WTC11 (cell line): ENCODE measurements at regions not wholly inside any gene's neighbourhood (a gene's known extent, or its start where the extent isn't known, plus 50 kb on each side); places are given as distances from the start of the nearest gene placed in this dataset.

Experiments
- ATAC-seq: fragments of 200-7000 bp; cut with Tn5 transposase; 2 replicates; pipeline ENCODE4 v1.10.0; 2021; ENCODE audit warnings: mild to moderate bottlenecking, moderate library complexity
- CTCF ChIA-PET: fragments of 300-600 bp; sonication (Branson Sonifier 250); formaldehyde crosslinking; loops from one replicate; lab custom pipeline; 2021; ENCODE audit warnings: antibody characterized with exemption; lab: Charles Lee
- POLR2A ChIA-PET: fragments of 350-600 bp; sonication (Branson Sonifier 250); formaldehyde crosslinking; loops from one replicate; lab custom pipeline; 2021; ENCODE audit warnings: antibody characterized with exemption; lab: Charles Lee
- DNase-seq: peaks from one replicate; pipeline ENCODE4 v3.0.0; 2021; ENCODE audit warnings: low spot score
- H3K27ac Mint-ChIP-seq: 2 replicates; pipeline ENCODE4 v1.8.0; 2021; ENCODE audit warnings: mixed read lengths
- H3K27me3 Mint-ChIP-seq: 2 replicates; pipeline ENCODE4 v1.8.0; 2021; ENCODE audit warnings: low read depth, mild to moderate bottlenecking, moderate library complexity, mixed read lengths
- H3K36me3 Mint-ChIP-seq: 2 replicates; pipeline ENCODE4 v1.8.0; 2021; ENCODE audit warnings: mixed read lengths
- H3K4me1 Mint-ChIP-seq: 2 replicates; pipeline ENCODE4 v1.8.0; 2022; ENCODE audit warnings: mixed read lengths
- H3K4me3 Mint-ChIP-seq: 2 replicates; pipeline ENCODE4 v1.8.0; 2021; ENCODE audit warnings: mild to moderate bottlenecking, moderate library complexity, mixed read lengths
- H3K9me3 Mint-ChIP-seq: 2 replicates; pipeline ENCODE4 v1.8.0; 2021; ENCODE audit warnings: mixed read lengths
- CBFB ChIP-seq: sonication (generic); formaldehyde crosslinking; IDR thresholded peaks from 2 replicates; pipeline ENCODE4 v1.8.1; 2022; ENCODE audit warnings: mild to moderate bottlenecking, low read depth, missing genetic modification reagents
- CREB1 ChIP-seq: sonication (generic); formaldehyde crosslinking; IDR thresholded peaks from 2 replicates; pipeline ENCODE4 v1.8.0; 2023; ENCODE audit warnings: mild to moderate bottlenecking, missing genetic modification reagents
- ELF4 ChIP-seq: sonication (generic); formaldehyde crosslinking; IDR thresholded peaks from 2 replicates; pipeline ENCODE4 v1.8.1; 2022; ENCODE audit warnings: low read depth, mild to moderate bottlenecking, moderate library complexity, missing genetic modification reagents
- KAT7 ChIP-seq: sonication (generic); formaldehyde crosslinking; IDR thresholded peaks from 2 replicates; pipeline ENCODE4 v1.8.1; 2023; ENCODE audit warnings: missing genetic modification reagents, mild to moderate bottlenecking, borderline replicate concordance
- NFATC4 ChIP-seq: fragments of 250-450 bp; sonication (Bioruptor Pico); IDR thresholded peaks from 2 replicates; pipeline ENCODE4 v1.9.0; 2021; ENCODE audit warnings: mild to moderate bottlenecking
- NFYB ChIP-seq: sonication (generic); formaldehyde crosslinking; conservative IDR thresholded peaks from 2 replicates; pipeline ENCODE4 v1.8.0; 2022; ENCODE audit warnings: low read depth, missing genetic modification reagents
- NR1H2 ChIP-seq: sonication (generic); formaldehyde crosslinking; IDR thresholded peaks from 2 replicates; pipeline ENCODE4 v1.9.0; 2021; ENCODE audit warnings: mild to moderate bottlenecking, moderate library complexity, missing genetic modification reagents
- RELA ChIP-seq: sonication (generic); formaldehyde crosslinking; IDR thresholded peaks from 2 replicates; pipeline ENCODE4 v1.8.1; 2022; ENCODE audit warnings: missing genetic modification reagents, mild to moderate bottlenecking, borderline replicate concordance
- SMAD3 ChIP-seq: sonication (generic); formaldehyde crosslinking; IDR thresholded peaks from 2 replicates; pipeline ENCODE4 v1.8.0; 2022; ENCODE audit warnings: missing genetic modification reagents, mild to moderate bottlenecking, borderline replicate concordance
- SOX15 ChIP-seq: fragments of 250-450 bp; sonication (Bioruptor Pico); IDR thresholded peaks from 2 replicates; pipeline ENCODE4 v1.9.0; 2021; ENCODE audit warnings: mild to moderate bottlenecking
- ZBTB21 ChIP-seq: sonication (generic); formaldehyde crosslinking; IDR thresholded peaks from 2 replicates; pipeline ENCODE4 v1.8.1; 2023; ENCODE audit warnings: mild to moderate bottlenecking, missing genetic modification reagents, borderline replicate concordance
- TF ChIP-seq, protein P1 (sequence below): sonication (generic); formaldehyde crosslinking; IDR thresholded peaks from 2 replicates; pipeline ENCODE4 v1.8.1; 2022; ENCODE audit warnings: mild to moderate bottlenecking, missing genetic modification reagents, moderate library complexity, borderline replicate concordance
- TF ChIP-seq, protein P2 (sequence below): sonication (generic); formaldehyde crosslinking; conservative IDR thresholded peaks from 2 replicates; pipeline ENCODE4 v1.8.1; 2023; ENCODE audit warnings: mild to moderate bottlenecking, low read depth, missing genetic modification reagents, moderate library complexity
- TF ChIP-seq, protein P3 (sequence below): sonication (generic); formaldehyde crosslinking; IDR thresholded peaks from 2 replicates; pipeline ENCODE4 v1.8.1; 2022; ENCODE audit warnings: low read depth, mild to moderate bottlenecking, moderate library complexity, missing genetic modification reagents, borderline replicate concordance
- TF ChIP-seq, protein P4 (sequence below): sonication (generic); formaldehyde crosslinking; IDR thresholded peaks from 2 replicates; pipeline ENCODE4 v1.8.1; 2022; ENCODE audit warnings: low read depth, missing genetic modification reagents, borderline replicate concordance
- TF ChIP-seq, protein P5 (sequence below): sonication (generic); formaldehyde crosslinking; IDR thresholded peaks from 2 replicates; pipeline ENCODE4 v1.8.1; 2023; ENCODE audit warnings: mild to moderate bottlenecking, moderate library complexity, missing genetic modification reagents
- TF ChIP-seq, protein P6 (sequence below): fragments of 250-450 bp; sonication (Bioruptor Pico); IDR thresholded peaks from 2 replicates; pipeline ENCODE4 v1.8.0; 2021; ENCODE audit warnings: mild to moderate bottlenecking

DNA sequence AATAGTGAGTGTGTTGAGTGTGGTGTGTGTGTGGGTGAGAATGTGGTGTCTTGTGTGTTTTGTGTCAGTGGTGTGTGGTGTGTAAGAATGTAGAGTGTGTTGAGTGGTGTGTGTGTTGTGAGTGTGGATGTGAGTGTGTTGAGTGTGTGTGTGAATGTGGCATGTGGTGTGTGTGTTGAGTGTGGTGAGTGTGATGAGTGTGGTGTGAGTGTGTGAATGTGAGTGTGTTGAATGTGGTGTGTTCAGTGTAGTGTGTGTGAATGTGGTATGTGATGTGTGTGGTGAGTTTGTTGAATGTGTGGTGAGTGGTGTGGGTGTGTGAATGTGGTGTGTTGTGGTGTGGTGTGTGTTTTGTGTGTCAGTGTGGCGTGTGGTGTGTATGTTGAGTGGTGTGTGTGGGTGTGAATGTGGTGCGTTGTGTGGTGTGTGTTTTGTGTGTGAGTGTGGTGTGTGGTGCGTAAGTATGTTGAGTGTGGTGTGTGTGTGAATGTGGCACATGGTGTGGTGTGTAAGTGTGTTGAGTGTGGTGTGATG is 60.8 kb upstream of the SORCS2 start:
- no peak for DNase-seq
- Mint-ChIP-seq H3K9me3 (peaks cover 13% of the 10 kb centered on the region), H3K4me3 (no peak overlapping the region), H3K27ac (no peak overlapping the region), H3K27me3 (peaks cover 3% of the 10 kb centered on the region; the same call in 1 of the 2 replicates)
- CTCF ChIA-PET, result no interaction called here
- no peak for ATAC-seq
- TF ChIP-seq, protein P1, sequence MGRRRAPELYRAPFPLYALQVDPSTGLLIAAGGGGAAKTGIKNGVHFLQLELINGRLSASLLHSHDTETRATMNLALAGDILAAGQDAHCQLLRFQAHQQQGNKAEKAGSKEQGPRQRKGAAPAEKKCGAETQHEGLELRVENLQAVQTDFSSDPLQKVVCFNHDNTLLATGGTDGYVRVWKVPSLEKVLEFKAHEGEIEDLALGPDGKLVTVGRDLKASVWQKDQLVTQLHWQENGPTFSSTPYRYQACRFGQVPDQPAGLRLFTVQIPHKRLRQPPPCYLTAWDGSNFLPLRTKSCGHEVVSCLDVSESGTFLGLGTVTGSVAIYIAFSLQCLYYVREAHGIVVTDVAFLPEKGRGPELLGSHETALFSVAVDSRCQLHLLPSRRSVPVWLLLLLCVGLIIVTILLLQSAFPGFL (CRISPR knock-in tag), result no peak
- TF ChIP-seq, protein P2, sequence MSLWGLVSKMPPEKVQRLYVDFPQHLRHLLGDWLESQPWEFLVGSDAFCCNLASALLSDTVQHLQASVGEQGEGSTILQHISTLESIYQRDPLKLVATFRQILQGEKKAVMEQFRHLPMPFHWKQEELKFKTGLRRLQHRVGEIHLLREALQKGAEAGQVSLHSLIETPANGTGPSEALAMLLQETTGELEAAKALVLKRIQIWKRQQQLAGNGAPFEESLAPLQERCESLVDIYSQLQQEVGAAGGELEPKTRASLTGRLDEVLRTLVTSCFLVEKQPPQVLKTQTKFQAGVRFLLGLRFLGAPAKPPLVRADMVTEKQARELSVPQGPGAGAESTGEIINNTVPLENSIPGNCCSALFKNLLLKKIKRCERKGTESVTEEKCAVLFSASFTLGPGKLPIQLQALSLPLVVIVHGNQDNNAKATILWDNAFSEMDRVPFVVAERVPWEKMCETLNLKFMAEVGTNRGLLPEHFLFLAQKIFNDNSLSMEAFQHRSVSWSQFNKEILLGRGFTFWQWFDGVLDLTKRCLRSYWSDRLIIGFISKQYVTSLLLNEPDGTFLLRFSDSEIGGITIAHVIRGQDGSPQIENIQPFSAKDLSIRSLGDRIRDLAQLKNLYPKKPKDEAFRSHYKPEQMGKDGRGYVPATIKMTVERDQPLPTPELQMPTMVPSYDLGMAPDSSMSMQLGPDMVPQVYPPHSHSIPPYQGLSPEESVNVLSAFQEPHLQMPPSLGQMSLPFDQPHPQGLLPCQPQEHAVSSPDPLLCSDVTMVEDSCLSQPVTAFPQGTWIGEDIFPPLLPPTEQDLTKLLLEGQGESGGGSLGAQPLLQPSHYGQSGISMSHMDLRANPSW (CRISPR knock-in tag), result no peak
- TF ChIP-seq NR1H2, result no peak
- no peak for TF ChIP-seq NFYB (CRISPR knock-in tag)
- no peak for TF ChIP-seq CBFB (CRISPR knock-in tag)
- no peak for TF ChIP-seq ZBTB21
- TF ChIP-seq, protein P3, sequence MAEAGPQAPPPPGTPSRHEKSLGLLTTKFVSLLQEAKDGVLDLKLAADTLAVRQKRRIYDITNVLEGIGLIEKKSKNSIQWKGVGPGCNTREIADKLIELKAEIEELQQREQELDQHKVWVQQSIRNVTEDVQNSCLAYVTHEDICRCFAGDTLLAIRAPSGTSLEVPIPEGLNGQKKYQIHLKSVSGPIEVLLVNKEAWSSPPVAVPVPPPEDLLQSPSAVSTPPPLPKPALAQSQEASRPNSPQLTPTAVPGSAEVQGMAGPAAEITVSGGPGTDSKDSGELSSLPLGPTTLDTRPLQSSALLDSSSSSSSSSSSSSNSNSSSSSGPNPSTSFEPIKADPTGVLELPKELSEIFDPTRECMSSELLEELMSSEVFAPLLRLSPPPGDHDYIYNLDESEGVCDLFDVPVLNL (CRISPR knock-in tag), result no peak
- TF ChIP-seq, protein P4, sequence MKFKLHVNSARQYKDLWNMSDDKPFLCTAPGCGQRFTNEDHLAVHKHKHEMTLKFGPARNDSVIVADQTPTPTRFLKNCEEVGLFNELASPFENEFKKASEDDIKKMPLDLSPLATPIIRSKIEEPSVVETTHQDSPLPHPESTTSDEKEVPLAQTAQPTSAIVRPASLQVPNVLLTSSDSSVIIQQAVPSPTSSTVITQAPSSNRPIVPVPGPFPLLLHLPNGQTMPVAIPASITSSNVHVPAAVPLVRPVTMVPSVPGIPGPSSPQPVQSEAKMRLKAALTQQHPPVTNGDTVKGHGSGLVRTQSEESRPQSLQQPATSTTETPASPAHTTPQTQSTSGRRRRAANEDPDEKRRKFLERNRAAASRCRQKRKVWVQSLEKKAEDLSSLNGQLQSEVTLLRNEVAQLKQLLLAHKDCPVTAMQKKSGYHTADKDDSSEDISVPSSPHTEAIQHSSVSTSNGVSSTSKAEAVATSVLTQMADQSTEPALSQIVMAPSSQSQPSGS (CRISPR knock-in tag), result no peak
- TF ChIP-seq, protein P5, sequence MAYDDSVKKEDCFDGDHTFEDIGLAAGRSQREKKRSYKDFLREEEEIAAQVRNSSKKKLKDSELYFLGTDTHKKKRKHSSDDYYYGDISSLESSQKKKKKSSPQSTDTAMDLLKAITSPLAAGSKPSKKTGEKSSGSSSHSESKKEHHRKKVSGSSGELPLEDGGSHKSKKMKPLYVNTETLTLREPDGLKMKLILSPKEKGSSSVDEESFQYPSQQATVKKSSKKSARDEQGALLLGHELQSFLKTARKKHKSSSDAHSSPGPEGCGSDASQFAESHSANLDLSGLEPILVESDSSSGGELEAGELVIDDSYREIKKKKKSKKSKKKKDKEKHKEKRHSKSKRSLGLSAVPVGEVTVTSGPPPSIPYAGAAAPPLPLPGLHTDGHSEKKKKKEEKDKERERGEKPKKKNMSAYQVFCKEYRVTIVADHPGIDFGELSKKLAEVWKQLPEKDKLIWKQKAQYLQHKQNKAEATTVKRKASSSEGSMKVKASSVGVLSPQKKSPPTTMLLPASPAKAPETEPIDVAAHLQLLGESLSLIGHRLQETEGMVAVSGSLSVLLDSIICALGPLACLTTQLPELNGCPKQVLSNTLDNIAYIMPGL (CRISPR knock-in tag), result no peak
- TF ChIP-seq SMAD3 (CRISPR knock-in tag), result no peak
- TF ChIP-seq RELA (CRISPR knock-in tag), result no peak
- TF ChIP-seq, all 79 proteins: peak for 0
- H3K4me1 Mint-ChIP-seq, result peaks cover 20% of the 10 kb centered on the region
- no peaks in the 10 kb centered on the region; the same call in 1 of the 2 replicates for H3K36me3 Mint-ChIP-seq
- POLR2A ChIA-PET, result no interaction called here

DNA sequence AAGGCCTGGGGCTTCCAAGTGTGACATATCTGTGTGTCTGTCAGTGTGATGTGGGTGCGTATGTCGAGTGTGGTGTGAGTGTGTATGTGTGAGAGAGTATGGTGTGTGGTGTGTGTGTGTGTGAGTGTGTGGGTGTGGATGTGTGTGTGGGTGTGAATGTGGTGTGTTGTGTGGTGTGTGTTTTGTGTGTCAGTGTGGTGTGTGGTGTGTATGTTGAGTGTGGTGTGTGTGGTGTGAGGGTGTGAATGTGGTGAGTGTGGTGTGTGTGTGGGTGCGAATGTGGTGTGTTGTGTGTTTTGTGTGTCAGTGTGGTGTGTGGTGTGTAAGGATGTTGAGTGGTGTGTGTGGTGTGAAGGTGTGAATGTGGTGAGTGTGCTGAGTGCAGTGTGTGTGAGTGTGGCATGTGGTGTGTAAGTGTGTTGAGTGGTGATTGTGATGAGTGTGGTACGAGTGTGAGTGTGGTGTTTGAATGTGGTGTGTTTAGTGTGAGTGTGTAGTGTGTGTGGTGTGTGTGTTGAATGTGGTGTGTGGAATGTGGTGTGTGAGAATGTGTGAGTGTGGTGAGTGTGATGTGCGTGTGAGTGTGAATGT is 61.6 kb upstream of the SORCS2 start:
- CTCF ChIA-PET, result interaction anchor here (1.0 to 1.2 kb wide), 3 partner anchors 28 to 61 kb away, joined by 3 to 6 read pairs (median 4); partner anchors contain the start of gene SORCS2
- H3K4me3 Mint-ChIP-seq, result no peak overlapping the region

More for the DNA sequence above, 61.6 kb upstream of the SORCS2 start:
- no peak for TF ChIP-seq SOX15 (CRISPR knock-in tag)
- TF ChIP-seq RELA (CRISPR knock-in tag), result no peak
- TF ChIP-seq, protein P4 (CRISPR knock-in tag), result no peak
- no peak for TF ChIP-seq CREB1 (CRISPR knock-in tag)
- TF ChIP-seq NFATC4 (CRISPR knock-in tag), result no peak
- no peak for TF ChIP-seq ELF4
- TF ChIP-seq, protein P6, sequence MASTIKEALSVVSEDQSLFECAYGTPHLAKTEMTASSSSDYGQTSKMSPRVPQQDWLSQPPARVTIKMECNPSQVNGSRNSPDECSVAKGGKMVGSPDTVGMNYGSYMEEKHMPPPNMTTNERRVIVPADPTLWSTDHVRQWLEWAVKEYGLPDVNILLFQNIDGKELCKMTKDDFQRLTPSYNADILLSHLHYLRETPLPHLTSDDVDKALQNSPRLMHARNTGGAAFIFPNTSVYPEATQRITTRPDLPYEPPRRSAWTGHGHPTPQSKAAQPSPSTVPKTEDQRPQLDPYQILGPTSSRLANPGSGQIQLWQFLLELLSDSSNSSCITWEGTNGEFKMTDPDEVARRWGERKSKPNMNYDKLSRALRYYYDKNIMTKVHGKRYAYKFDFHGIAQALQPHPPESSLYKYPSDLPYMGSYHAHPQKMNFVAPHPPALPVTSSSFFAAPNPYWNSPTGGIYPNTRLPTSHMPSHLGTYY (CRISPR knock-in tag), result no peak
- TF ChIP-seq KAT7 (CRISPR knock-in tag), result no peak
- ATAC-seq (no peak), DNase-seq (no peak)
- Mint-ChIP-seq H3K27me3 (peaks cover 3% of the 10 kb centered on the region; the same call in 1 of the 2 replicates), H3K9me3 (peaks cover 13% of the 10 kb centered on the region), H3K36me3 (no peaks in the 10 kb centered on the region; the same call in 1 of the 2 replicates), H3K4me1 (peaks cover 11% of the 10 kb centered on the region), H3K27ac (no peak overlapping the region)
- POLR2A ChIA-PET, result no interaction called here
